Astrocyte (in vitro differentiated cells and primary cell): ENCODE measurements at regions not wholly inside any gene's neighbourhood (a gene's known extent, or its start where the extent isn't known, plus 50 kb on each side); places are given as distances from the start of the nearest gene placed in this dataset.

ENCODE experiments used
- EZH2 ChIP-seq: IDR thresholded peaks from 2 replicates; pipeline ENCODE4 v1.6.1; 2012; ENCODE audit warnings: mild to moderate bottlenecking, low read length, inconsistent platforms; ENCODE audit not compliant: insufficient read depth
- TF ChIP-seq, protein P1 (sequence below): IDR thresholded peaks from 2 replicates; pipeline ENCODE4 v1.5.1; 2011; ENCODE audit warnings: low read depth, mild to moderate bottlenecking, inconsistent platforms, low read length, moderate library complexity; ENCODE audit not compliant: insufficient read depth

DNA sequence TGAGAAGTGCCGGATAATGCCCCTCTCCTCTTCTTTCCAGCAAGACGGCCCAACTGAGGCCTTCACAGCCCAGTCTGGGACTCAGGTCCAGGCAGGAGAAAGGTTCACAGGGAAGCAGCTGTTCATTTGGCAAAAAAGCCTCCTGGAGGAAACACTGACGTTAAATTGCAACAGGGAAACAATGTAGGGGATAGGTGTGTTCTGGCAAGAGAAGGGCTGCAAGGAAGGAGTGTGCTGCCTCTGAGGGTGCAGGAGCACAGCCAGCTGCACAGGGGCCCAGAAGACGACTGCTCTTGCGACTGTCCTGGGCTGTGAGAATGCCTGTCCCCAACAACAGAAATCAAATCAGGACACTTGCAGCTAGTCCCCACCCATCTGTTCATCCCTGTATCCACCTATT is 70.6 kb upstream of the PMEPA1 start:
- TF ChIP-seq, protein P1, sequence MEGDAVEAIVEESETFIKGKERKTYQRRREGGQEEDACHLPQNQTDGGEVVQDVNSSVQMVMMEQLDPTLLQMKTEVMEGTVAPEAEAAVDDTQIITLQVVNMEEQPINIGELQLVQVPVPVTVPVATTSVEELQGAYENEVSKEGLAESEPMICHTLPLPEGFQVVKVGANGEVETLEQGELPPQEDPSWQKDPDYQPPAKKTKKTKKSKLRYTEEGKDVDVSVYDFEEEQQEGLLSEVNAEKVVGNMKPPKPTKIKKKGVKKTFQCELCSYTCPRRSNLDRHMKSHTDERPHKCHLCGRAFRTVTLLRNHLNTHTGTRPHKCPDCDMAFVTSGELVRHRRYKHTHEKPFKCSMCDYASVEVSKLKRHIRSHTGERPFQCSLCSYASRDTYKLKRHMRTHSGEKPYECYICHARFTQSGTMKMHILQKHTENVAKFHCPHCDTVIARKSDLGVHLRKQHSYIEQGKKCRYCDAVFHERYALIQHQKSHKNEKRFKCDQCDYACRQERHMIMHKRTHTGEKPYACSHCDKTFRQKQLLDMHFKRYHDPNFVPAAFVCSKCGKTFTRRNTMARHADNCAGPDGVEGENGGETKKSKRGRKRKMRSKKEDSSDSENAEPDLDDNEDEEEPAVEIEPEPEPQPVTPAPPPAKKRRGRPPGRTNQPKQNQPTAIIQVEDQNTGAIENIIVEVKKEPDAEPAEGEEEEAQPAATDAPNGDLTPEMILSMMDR = no peak
- no peak for TF ChIP-seq EZH2
